ENCODE measurements at regions not wholly inside any gene's neighbourhood (a gene's known extent, or its start where the extent isn't known, plus 50 kb on each side); places are given as distances from the start of the nearest gene placed in this dataset.

- no peak for ATAC-seq
- H3K36me3 Mint-ChIP-seq, result no peaks in the 10 kb centered on the region
- peaks cover 0 to 2% (median 0%) of the 10 kb centered on the region in 4 donors for H3K4me1 Mint-ChIP-seq
- H3K27ac Mint-ChIP-seq, result no peak overlapping the region
- no peaks in the 10 kb centered on the region for H3K9me3 Mint-ChIP-seq
- POLR2A ChIA-PET, result no interaction called here
- no peak for DNase-seq
- H3K27me3 Mint-ChIP-seq, result peaks cover 0 to 16% (median 3%) of the 10 kb centered on the region in 5 donors
- H3K4me3 Mint-ChIP-seq, result no peak overlapping the region
Observed at GRCh38 chr6:151671195-151671594, 136.3 kb upstream of the ESR1 start.

- Mint-ChIP-seq H3K36me3 (no peaks in the 10 kb centered on the region), H3K4me3 (no peak overlapping the region)
- POLR2A ChIA-PET, result no interaction called here
Observed at GRCh38 chr6:151674578-151674977, 132.9 kb upstream of the ESR1 start.

GRCh38 chr6:151675746-151676459 lies 131.6 kb upstream of the ESR1 start:
- Mint-ChIP-seq H3K4me3 (no peak overlapping the region), H3K9me3 (no peaks in the 10 kb centered on the region), H3K27ac (no peak overlapping the region), H3K36me3 (no peaks in the 10 kb centered on the region), H3K27me3 (peaks cover 0 to 4% (median 1%) of the 10 kb centered on the region in 5 donors), H3K4me1 (peaks cover 0 to 3% (median 0%) of the 10 kb centered on the region in 4 donors)
- POLR2A ChIA-PET, result no interaction called here
- ATAC-seq, result peak; percentile 55 to 65
- DNase-seq, result peak in 9 of 10 donors; percentile 6 to 46 (median 25)

More at GRCh38 chr6:151674578-151674977, 132.9 kb upstream of the ESR1 start:
- DNase-seq, result no peak
- no peaks in the 10 kb centered on the region for H3K9me3 Mint-ChIP-seq
- ATAC-seq, result no peak
- H3K27ac Mint-ChIP-seq, result no peak overlapping the region
- peaks cover 0 to 3% (median 0%) of the 10 kb centered on the region in 4 donors for H3K4me1 Mint-ChIP-seq
- peaks cover 0 to 4% (median 1%) of the 10 kb centered on the region in 5 donors for H3K27me3 Mint-ChIP-seq

GRCh38 chr6:151676460-151676945 lies 131.0 kb upstream of the ESR1 start:
- no peaks in the 10 kb centered on the region for H3K9me3 Mint-ChIP-seq
- ATAC-seq (no peak), DNase-seq (no peak)
- POLR2A ChIA-PET, result no interaction called here
- no peak overlapping the region for H3K27ac Mint-ChIP-seq
- H3K4me1 Mint-ChIP-seq, result peaks cover 1 to 4% (median 4%) of the 10 kb centered on the region in 4 donors
- no peaks in the 10 kb centered on the region for H3K36me3 Mint-ChIP-seq
- peaks cover 0 to 2% (median 0%) of the 10 kb centered on the region in 5 donors for H3K27me3 Mint-ChIP-seq
- H3K4me3 Mint-ChIP-seq, result no peak overlapping the region

GRCh38 chr6:151677404-151677803 lies 130.1 kb upstream of the ESR1 start:
- ATAC-seq, result no peak
- Mint-ChIP-seq H3K9me3 (no peaks in the 10 kb centered on the region), H3K36me3 (no peaks in the 10 kb centered on the region), H3K27ac (no peak overlapping the region), H3K27me3 (peaks cover 0 to 2% (median 0%) of the 10 kb centered on the region in 5 donors), H3K4me3 (no peak overlapping the region), H3K4me1 (peaks cover 6 to 13% (median 8%) of the 10 kb centered on the region in 4 donors)
- POLR2A ChIA-PET, result no interaction called here
- no peak for DNase-seq

- H3K4me3 Mint-ChIP-seq, result no peak overlapping the region
- peaks cover 2 to 5% (median 4%) of the 10 kb centered on the region in 5 donors for H3K27me3 Mint-ChIP-seq
- H3K9me3 Mint-ChIP-seq, result no peaks in the 10 kb centered on the region
- H3K36me3 Mint-ChIP-seq, result no peaks in the 10 kb centered on the region
- no peak for ATAC-seq
- DNase-seq, result no peak
- POLR2A ChIA-PET, result no interaction called here
- peaks cover 6 to 13% (median 8%) of the 10 kb centered on the region in 4 donors for H3K4me1 Mint-ChIP-seq
- H3K27ac Mint-ChIP-seq, result no peak overlapping the region
Observed at GRCh38 chr6:151679081-151679480, 128.4 kb upstream of the ESR1 start.

GRCh38 chr6:151679941-151680340 lies 127.5 kb upstream of the ESR1 start:
- DNase-seq (no peak), ATAC-seq (no peak)
- peak overlapping the region in 1 of 10 donors; percentile 48 for H3K27ac Mint-ChIP-seq
- POLR2A ChIA-PET, result no interaction called here
- H3K9me3 Mint-ChIP-seq, result no peaks in the 10 kb centered on the region
- no peaks in the 10 kb centered on the region for H3K36me3 Mint-ChIP-seq
- peaks cover 6 to 13% (median 8%) of the 10 kb centered on the region in 4 donors for H3K4me1 Mint-ChIP-seq
- no peak overlapping the region for H3K4me3 Mint-ChIP-seq
- peaks cover 5 to 11% (median 5%) of the 10 kb centered on the region in 5 donors for H3K27me3 Mint-ChIP-seq

GRCh38 chr6:151680846-151681432 lies 126.5 kb upstream of the ESR1 start:
- H3K9me3 Mint-ChIP-seq, result no peaks in the 10 kb centered on the region
- ATAC-seq (no peak), DNase-seq (no peak)
- peaks cover 5 to 11% (median 6%) of the 10 kb centered on the region in 5 donors for H3K27me3 Mint-ChIP-seq
- POLR2A ChIA-PET, result no interaction called here
- H3K36me3 Mint-ChIP-seq, result no peaks in the 10 kb centered on the region
- peak overlapping the region in 6 of 10 donors; percentile 28 to 83 (median 73) for H3K27ac Mint-ChIP-seq
- H3K4me1 Mint-ChIP-seq, result peaks cover 4 to 13% (median 8%) of the 10 kb centered on the region in 4 donors
- peak overlapping the region in 2 of 10 donors; percentile 14 to 68 for H3K4me3 Mint-ChIP-seq

GRCh38 chr6:151681433-151682059 lies 125.9 kb upstream of the ESR1 start:
- no peaks in the 10 kb centered on the region for H3K9me3 Mint-ChIP-seq
- H3K4me3 Mint-ChIP-seq, result peak overlapping the region; percentile 41 to 82 (median 68)
- H3K27ac Mint-ChIP-seq, result peak overlapping the region in 9 of 10 donors; percentile 32 to 91 (median 79)
- POLR2A ChIA-PET, result no interaction called here
- ATAC-seq (peak; percentile 53 to 62), DNase-seq (peak in 4 of 10 donors; percentile 1 to 57 (median 22))
- H3K4me1 Mint-ChIP-seq, result peaks cover 4 to 13% (median 8%) of the 10 kb centered on the region in 4 donors
- peaks cover 5 to 11% (median 6%) of the 10 kb centered on the region in 5 donors for H3K27me3 Mint-ChIP-seq
- H3K36me3 Mint-ChIP-seq, result no peaks in the 10 kb centered on the region

- Mint-ChIP-seq H3K27ac (no peak overlapping the region), H3K4me3 (peak overlapping the region in 4 of 10 donors; percentile 10 to 82 (median 68)), H3K36me3 (no peaks in the 10 kb centered on the region), H3K4me1 (peaks cover 3 to 13% (median 8%) of the 10 kb centered on the region in 4 donors), H3K9me3 (no peaks in the 10 kb centered on the region), H3K27me3 (peaks cover 5 to 12% (median 7%) of the 10 kb centered on the region in 5 donors)
- POLR2A ChIA-PET, result interaction anchor here (0.8 kb wide), 1 partner anchor 9 kb away, joined by 3 read pairs; no protein-coding TSS in a partner anchor
- DNase-seq (no peak), ATAC-seq (no peak)
Observed at GRCh38 chr6:151682251-151682650, 125.2 kb upstream of the ESR1 start.

- POLR2A ChIA-PET, result no interaction called here
- Mint-ChIP-seq H3K4me3 (no peak overlapping the region), H3K36me3 (no peaks in the 10 kb centered on the region), H3K27ac (no peak overlapping the region), H3K4me1 (peaks cover 3 to 13% (median 8%) of the 10 kb centered on the region in 4 donors), H3K27me3 (peaks cover 5 to 12% (median 7%) of the 10 kb centered on the region in 5 donors), H3K9me3 (no peaks in the 10 kb centered on the region)
- DNase-seq (no peak), ATAC-seq (no peak)
Observed at GRCh38 chr6:151682922-151683321, 124.6 kb upstream of the ESR1 start.

- no peak overlapping the region for H3K27ac Mint-ChIP-seq
- peaks cover 5 to 12% (median 7%) of the 10 kb centered on the region in 5 donors for H3K27me3 Mint-ChIP-seq
- no peaks in the 10 kb centered on the region for H3K36me3 Mint-ChIP-seq
- no peaks in the 10 kb centered on the region for H3K9me3 Mint-ChIP-seq
- peaks cover 3 to 13% (median 8%) of the 10 kb centered on the region in 4 donors for H3K4me1 Mint-ChIP-seq
- ATAC-seq, result no peak
- POLR2A ChIA-PET, result no interaction called here
- DNase-seq, result no peak
- H3K4me3 Mint-ChIP-seq, result no peak overlapping the region
Observed at GRCh38 chr6:151683381-151683780, 124.1 kb upstream of the ESR1 start.
